SU-DHL-6 (cell line): ENCODE measurements at regions not wholly inside any gene's neighbourhood (a gene's known extent, or its start where the extent isn't known, plus 50 kb on each side); places are given as distances from the start of the nearest gene placed in this dataset.

ENCODE experiments used
- H2AFZ ChIP-seq: fragments of 200-600 bp; sonication (generic); 2 replicates; pipeline ENCODE4 v1.6.1; 2014; ENCODE audit warnings: low read depth, mild to moderate bottlenecking, moderate library complexity, mixed read lengths, antibody characterized with exemption, low read length; ENCODE audit not compliant: severe bottlenecking
- H3F3A ChIP-seq: fragments of 200-600 bp; shearing (Covaris generic); 2 replicates; pipeline ENCODE4 v1.6.0; 2016; ENCODE audit warnings: antibody characterized with exemption, mild to moderate bottlenecking; ENCODE audit not compliant: insufficient read depth
- H3K27ac ChIP-seq: fragments of 200-600 bp; sonication (generic); 2 replicates; pipeline ENCODE4 v1.5.1; 2016; ENCODE audit warnings: low read depth, mild to moderate bottlenecking, low read length, moderate library complexity, mixed read lengths
- H3K27me3 ChIP-seq: fragments of 200-600 bp; sonication (generic), shearing (Covaris generic); 2 replicates; pipeline ENCODE4 v1.6.0; 2014; ENCODE audit warnings: mild to moderate bottlenecking, low read length
- H3K36me3 ChIP-seq: fragments of 200-600 bp; sonication (generic); 2 replicates; pipeline ENCODE4 v1.6.1; 2014; ENCODE audit warnings: mild to moderate bottlenecking, low read length, mixed read lengths
- H3K4me2 ChIP-seq: fragments of 300-600, 200-600 bp; shearing (Covaris generic), sonication (generic); 2 replicates; pipeline ENCODE4 v1.6.0; 2014; ENCODE audit warnings: low read length, low read depth, mild to moderate bottlenecking; ENCODE audit not compliant: poor library complexity, severe bottlenecking
- H3K4me3 ChIP-seq: fragments of 200-600 bp; sonication (generic); 2 replicates; pipeline ENCODE4 v1.5.1; 2014; ENCODE audit warnings: antibody characterized with exemption, low read length, mild to moderate bottlenecking, mixed read lengths; ENCODE audit not compliant: insufficient read depth, poor library complexity, severe bottlenecking
- H3K79me2 ChIP-seq: fragments of 200-600 bp; sonication (generic); 2 replicates; pipeline ENCODE4 v1.6.1; 2014; ENCODE audit warnings: mild to moderate bottlenecking, low read length, moderate library complexity; ENCODE audit not compliant: insufficient read depth
- H3K9ac ChIP-seq: fragments of 200-600 bp; sonication (generic); 2 replicates; pipeline ENCODE4 v1.7.0; 2014; ENCODE audit warnings: mild to moderate bottlenecking, low read length
- H3K9me2 ChIP-seq: fragments of 200-600 bp; sonication (generic); replicated peaks from 2 replicates; pipeline ENCODE4 v1.6.1; 2014; ENCODE audit warnings: low read length; ENCODE audit not compliant: insufficient read depth
- H3K9me3 ChIP-seq: fragments of 200-600 bp; sonication (generic); 2 replicates; pipeline ENCODE4 v1.6.1; 2014; ENCODE audit warnings: low read length, mixed read lengths; ENCODE audit not compliant: insufficient read depth
- H4K20me1 ChIP-seq: fragments of 200-600 bp; sonication (generic); 2 replicates; pipeline ENCODE4 v1.6.1; 2014; ENCODE audit warnings: low read depth, mild to moderate bottlenecking, antibody characterized with exemption, low read length, moderate library complexity, mixed read lengths
- CTCF ChIP-seq: fragments of 200-600 bp; sonication (generic); IDR thresholded peaks from one replicate; pipeline ENCODE4 v1.5.1; 2017; ENCODE audit warnings: antibody characterized with exemption, mild to moderate bottlenecking, low read length, moderate library complexity; ENCODE audit not compliant: insufficient read depth, poor library complexity, severe bottlenecking
- EZH2phosphoT487 ChIP-seq: fragments of 200-600 bp; sonication (generic), shearing (Covaris generic); conservative IDR thresholded peaks from 2 replicates; pipeline ENCODE4 v1.6.1; 2018; ENCODE audit warnings: mild to moderate bottlenecking, antibody characterized with exemption, low read length, moderate library complexity, mixed read lengths

DNA sequence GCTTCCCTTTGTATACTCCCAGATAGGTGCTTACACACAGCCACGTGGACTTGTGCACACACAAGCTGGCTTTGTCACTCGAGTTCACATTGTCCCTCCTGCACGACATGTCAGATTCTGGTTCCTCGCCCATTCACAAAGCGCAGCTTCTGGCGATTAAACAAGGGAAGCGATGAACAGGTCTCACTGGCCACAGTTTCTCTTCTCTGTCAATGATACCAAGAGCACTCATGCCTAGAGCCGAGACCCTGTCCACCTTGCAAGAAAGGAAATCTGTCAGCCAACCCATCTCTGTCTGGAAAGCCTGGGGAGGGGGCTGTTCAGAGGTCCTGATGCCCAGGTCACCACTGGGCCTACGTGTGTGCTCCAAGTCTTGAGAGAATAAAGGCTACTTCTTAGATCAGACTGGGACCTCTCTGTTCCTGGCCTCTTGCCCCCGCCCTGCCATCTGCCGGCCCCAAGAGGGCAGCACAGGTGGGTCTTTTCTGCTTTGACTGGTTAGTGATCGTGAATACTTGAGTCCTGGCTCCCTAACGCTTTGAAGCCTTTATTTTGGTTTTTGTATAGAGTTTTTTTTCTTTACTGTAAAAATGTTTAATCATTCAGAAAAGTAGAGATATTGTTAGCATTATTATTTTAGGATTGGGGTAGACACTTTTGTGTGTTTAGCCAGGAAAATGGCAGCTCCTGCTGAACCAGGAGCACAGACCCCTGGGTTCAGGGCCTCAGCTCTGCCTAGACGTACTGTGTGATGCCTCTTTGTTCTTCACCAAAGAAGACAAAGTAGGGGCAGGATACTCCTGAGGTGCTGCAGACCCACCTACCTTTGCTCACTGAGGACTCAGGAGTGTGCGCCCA lies 104.7 kb downstream of the MRM1 start:
- no peak overlapping the region for H3K9ac ChIP-seq
- no peak overlapping the region for H3K4me2 ChIP-seq
- no peaks in the 10 kb centered on the region for H3K79me2 ChIP-seq
- no peaks in the 10 kb centered on the region for H3K36me3 ChIP-seq
- no peaks in the 10 kb centered on the region for H3K9me2 ChIP-seq
- H3K9me3 ChIP-seq = no peaks in the 10 kb centered on the region
- H3K4me3 ChIP-seq = no peak overlapping the region
- no peak for TF ChIP-seq EZH2phosphoT487
- peak; percentile 61 for TF ChIP-seq CTCF
- no peak overlapping the region for H2AFZ ChIP-seq
- no peaks in the 10 kb centered on the region for H3K27me3 ChIP-seq
- H3K27ac ChIP-seq = no peak overlapping the region
- no peaks in the 10 kb centered on the region for H3F3A ChIP-seq
- no peaks in the 10 kb centered on the region for H4K20me1 ChIP-seq

DNA sequence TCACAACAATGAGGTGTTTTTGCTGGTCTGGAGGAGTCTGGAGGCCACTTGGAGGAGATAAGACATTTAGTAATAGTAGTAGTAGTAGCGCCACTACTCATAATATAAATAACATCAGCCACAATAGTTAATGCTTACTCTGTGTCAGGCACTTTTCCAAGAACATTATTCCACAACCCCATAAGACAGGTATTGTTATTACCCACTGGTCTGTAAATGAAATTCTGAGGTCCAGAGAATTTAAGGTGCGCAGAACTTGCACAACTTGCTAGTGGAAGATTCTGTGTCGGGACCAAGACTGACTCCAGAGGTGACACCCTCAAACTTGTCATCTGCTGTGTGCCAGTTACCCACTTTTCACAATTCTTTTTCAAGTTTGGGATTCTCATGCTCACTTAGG lies 106.5 kb downstream of the MRM1 start:
- Histone ChIP-seq H3K79me2 (no peaks in the 10 kb centered on the region), H3K9ac (no peak overlapping the region), H4K20me1 (no peaks in the 10 kb centered on the region), H3K36me3 (no peaks in the 10 kb centered on the region), H3K27me3 (no peaks in the 10 kb centered on the region), H3K4me2 (no peak overlapping the region), H2AFZ (no peak overlapping the region), H3K9me3 (no peaks in the 10 kb centered on the region), H3F3A (no peaks in the 10 kb centered on the region), H3K9me2 (no peaks in the 10 kb centered on the region), H3K4me3 (no peak overlapping the region), H3K27ac (no peak overlapping the region)
- TF ChIP-seq CTCF = no peak
- TF ChIP-seq EZH2phosphoT487 = no peak

- TF ChIP-seq EZH2phosphoT487 = no peak
- no peak for TF ChIP-seq CTCF
- H3K9me3 ChIP-seq = no peaks in the 10 kb centered on the region
- no peaks in the 10 kb centered on the region for H3K27me3 ChIP-seq
Measured at GRCh38 chr17:36714789-36715188, 113.4 kb downstream of the MRM1 start.

More at GRCh38 chr17:36714789-36715188, 113.4 kb downstream of the MRM1 start:
- Histone ChIP-seq H2AFZ (no peak overlapping the region), H3K79me2 (no peaks in the 10 kb centered on the region), H3K36me3 (no peaks in the 10 kb centered on the region), H3K4me2 (no peak overlapping the region), H3K27ac (no peak overlapping the region), H3K4me3 (no peak overlapping the region), H4K20me1 (no peaks in the 10 kb centered on the region), H3K9ac (no peak overlapping the region), H3K9me2 (no peaks in the 10 kb centered on the region), H3F3A (no peaks in the 10 kb centered on the region)
